Mammary epithelial cell (primary cell): ENCODE measurements at regions not wholly inside any gene's neighbourhood (a gene's known extent, or its start where the extent isn't known, plus 50 kb on each side); places are given as distances from the start of the nearest gene placed in this dataset.

Experiments
- EZH2 ChIP-seq: IDR thresholded peaks from 2 replicates; pipeline ENCODE4 v1.6.1; 2012; ENCODE audit warnings: low read length, inconsistent platforms, borderline replicate concordance
- TF ChIP-seq, protein P1 (sequence below), 2 donors: IDR thresholded peaks in 1 of 2; conservative IDR thresholded peaks in 1 of 2; 2 replicates each; pipeline ENCODE4 v1.5.1; 2011 to 2012; ENCODE audit warnings: inconsistent platforms in 2 of 2, low read length in 2 of 2, mild to moderate bottlenecking in 2 of 2, control low read depth in 1 of 2, low read depth in 1 of 2; ENCODE audit not compliant: insufficient read depth in 1 of 2; ENCODE audit errors: extremely low read depth in 1 of 2

DNA sequence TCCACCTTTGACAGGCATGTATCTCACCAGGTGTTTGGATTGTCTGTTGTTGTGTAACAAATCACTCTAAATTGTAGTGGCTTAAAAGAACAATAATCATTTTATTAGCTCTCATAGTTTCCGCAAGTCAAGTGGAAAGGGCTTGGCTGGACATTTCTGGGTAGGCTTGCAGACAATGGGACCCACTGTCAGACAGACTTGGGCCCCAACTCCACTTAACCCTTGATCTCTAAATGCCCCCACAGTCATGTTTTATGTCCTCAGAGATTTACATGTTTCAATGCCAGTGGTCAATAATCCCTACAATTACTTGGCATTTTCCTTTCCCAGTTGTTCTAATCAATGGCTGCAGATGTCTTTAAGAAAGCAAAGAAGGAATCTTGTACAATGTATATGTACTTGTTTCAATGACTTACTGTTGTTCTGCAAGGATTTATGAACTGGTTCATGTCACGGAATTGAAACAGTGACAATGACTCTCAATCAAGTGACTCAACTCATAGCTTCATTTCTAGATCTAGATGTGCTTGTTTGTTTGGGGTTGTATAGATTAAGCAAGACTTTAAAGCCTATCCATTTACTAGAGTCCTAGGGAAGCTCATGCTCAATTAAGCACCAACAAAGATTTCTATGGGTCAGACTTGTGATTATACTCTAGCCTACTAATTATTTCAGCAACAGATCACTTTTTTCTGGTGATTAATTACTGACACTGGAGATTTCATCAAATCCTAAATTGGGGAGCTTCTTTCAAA is 510.1 kb upstream of the NBEA start:
- TF ChIP-seq EZH2: no peak
- TF ChIP-seq, protein P1, sequence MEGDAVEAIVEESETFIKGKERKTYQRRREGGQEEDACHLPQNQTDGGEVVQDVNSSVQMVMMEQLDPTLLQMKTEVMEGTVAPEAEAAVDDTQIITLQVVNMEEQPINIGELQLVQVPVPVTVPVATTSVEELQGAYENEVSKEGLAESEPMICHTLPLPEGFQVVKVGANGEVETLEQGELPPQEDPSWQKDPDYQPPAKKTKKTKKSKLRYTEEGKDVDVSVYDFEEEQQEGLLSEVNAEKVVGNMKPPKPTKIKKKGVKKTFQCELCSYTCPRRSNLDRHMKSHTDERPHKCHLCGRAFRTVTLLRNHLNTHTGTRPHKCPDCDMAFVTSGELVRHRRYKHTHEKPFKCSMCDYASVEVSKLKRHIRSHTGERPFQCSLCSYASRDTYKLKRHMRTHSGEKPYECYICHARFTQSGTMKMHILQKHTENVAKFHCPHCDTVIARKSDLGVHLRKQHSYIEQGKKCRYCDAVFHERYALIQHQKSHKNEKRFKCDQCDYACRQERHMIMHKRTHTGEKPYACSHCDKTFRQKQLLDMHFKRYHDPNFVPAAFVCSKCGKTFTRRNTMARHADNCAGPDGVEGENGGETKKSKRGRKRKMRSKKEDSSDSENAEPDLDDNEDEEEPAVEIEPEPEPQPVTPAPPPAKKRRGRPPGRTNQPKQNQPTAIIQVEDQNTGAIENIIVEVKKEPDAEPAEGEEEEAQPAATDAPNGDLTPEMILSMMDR (conservative IDR thresholded peaks at IDR 0.05 in 1 of 2, IDR thresholded peaks at IDR 0.05 in 1 of 2; ENCODE audit: extremely low read depth in 1 of 2, insufficient read depth in 1 of 2, low read depth in 1 of 2, low read length in 2 of 2): no peak
